SJCRH30 (cell line): ENCODE measurements at regions not wholly inside any gene's neighbourhood (a gene's known extent, or its start where the extent isn't known, plus 50 kb on each side); places are given as distances from the start of the nearest gene placed in this dataset.

Experiments used
- DNase-seq, 2 experiments: peaks; one replicate each; pipeline ENCODE4 v3.0.0-alpha.2; 2015 to 2020
- H3K27ac ChIP-seq: fragments of 250-450 bp; sonication (Bioruptor Pico); 2 replicates; pipeline ENCODE4 v1.5.1; 2020; ENCODE audit warnings: mild to moderate bottlenecking, moderate library complexity
- H3K27me3 ChIP-seq: fragments of 250-450 bp; sonication (Bioruptor Pico); 2 replicates; pipeline ENCODE4 v1.5.1; 2020; ENCODE audit warnings: mild to moderate bottlenecking, moderate library complexity
- H3K36me3 ChIP-seq: fragments of 250-450 bp; sonication (Bioruptor Pico); 2 replicates; pipeline ENCODE4 v1.5.1; 2020; ENCODE audit warnings: mild to moderate bottlenecking, moderate library complexity
- H3K4me1 ChIP-seq: fragments of 250-450 bp; sonication (Bioruptor Pico); 2 replicates; pipeline ENCODE4 v1.5.1; 2020; ENCODE audit warnings: mild to moderate bottlenecking, moderate library complexity
- H3K4me3 ChIP-seq: fragments of 250-450 bp; sonication (Bioruptor Pico); 2 replicates; pipeline ENCODE4 v1.5.1; 2020; ENCODE audit warnings: mild to moderate bottlenecking, moderate library complexity
- H3K9me3 ChIP-seq: fragments of 250-450 bp; sonication (Bioruptor Pico); replicated peaks from 2 replicates; pipeline ENCODE4 v1.5.1; 2020; ENCODE audit warnings: mild to moderate bottlenecking, moderate library complexity

GRCh38 chr16:63201851-63202250 lies 1165.6 kb upstream of the CDH8 start:
- H3K4me3 ChIP-seq: no peak overlapping the region

GRCh38 chr16:63200940-63201339 lies 1164.7 kb upstream of the CDH8 start:
- H3K4me3 ChIP-seq: no peak overlapping the region
- H3K4me1 ChIP-seq: no peaks in the 10 kb centered on the region
- no peak overlapping the region for H3K27ac ChIP-seq
- H3K9me3 ChIP-seq: no peaks in the 10 kb centered on the region
- no peak for DNase-seq
- no peaks in the 10 kb centered on the region for H3K27me3 ChIP-seq
- H3K36me3 ChIP-seq: no peaks in the 10 kb centered on the region

More at GRCh38 chr16:63201851-63202250, 1165.6 kb upstream of the CDH8 start:
- no peak overlapping the region for H3K27ac ChIP-seq
- DNase-seq: no peak
- no peaks in the 10 kb centered on the region for H3K9me3 ChIP-seq
- no peaks in the 10 kb centered on the region for H3K36me3 ChIP-seq
- no peaks in the 10 kb centered on the region for H3K27me3 ChIP-seq
- H3K4me1 ChIP-seq: no peaks in the 10 kb centered on the region

GRCh38 chr16:63195336-63195735 lies 1159.1 kb upstream of the CDH8 start:
- H3K9me3 ChIP-seq: no peaks in the 10 kb centered on the region
- no peaks in the 10 kb centered on the region for H3K36me3 ChIP-seq
- H3K27me3 ChIP-seq: no peaks in the 10 kb centered on the region
- H3K4me1 ChIP-seq: no peaks in the 10 kb centered on the region
- no peak overlapping the region for H3K4me3 ChIP-seq
- no peak for DNase-seq
- H3K27ac ChIP-seq: no peak overlapping the region

GRCh38 chr16:63192980-63193379 lies 1156.7 kb upstream of the CDH8 start:
- Histone ChIP-seq H3K9me3 (no peaks in the 10 kb centered on the region), H3K4me1 (no peaks in the 10 kb centered on the region), H3K27ac (no peak overlapping the region), H3K4me3 (no peak overlapping the region), H3K27me3 (no peaks in the 10 kb centered on the region), H3K36me3 (no peaks in the 10 kb centered on the region)
- no peak for DNase-seq

GRCh38 chr16:63188086-63188771 lies 1152.0 kb upstream of the CDH8 start:
- Histone ChIP-seq H3K27ac (no peak overlapping the region), H3K4me3 (no peak overlapping the region), H3K4me1 (no peaks in the 10 kb centered on the region), H3K36me3 (no peaks in the 10 kb centered on the region), H3K27me3 (no peaks in the 10 kb centered on the region), H3K9me3 (no peaks in the 10 kb centered on the region)
- DNase-seq: no peak

GRCh38 chr16:63187638-63188037 lies 1151.4 kb upstream of the CDH8 start:
- H3K9me3 ChIP-seq: no peaks in the 10 kb centered on the region
- no peak for DNase-seq
- H3K4me1 ChIP-seq: no peaks in the 10 kb centered on the region
- H3K27ac ChIP-seq: no peak overlapping the region
- H3K36me3 ChIP-seq: no peaks in the 10 kb centered on the region
- H3K4me3 ChIP-seq: no peak overlapping the region
- H3K27me3 ChIP-seq: no peaks in the 10 kb centered on the region

- Histone ChIP-seq H3K36me3 (no peaks in the 10 kb centered on the region), H3K9me3 (no peaks in the 10 kb centered on the region), H3K27me3 (no peaks in the 10 kb centered on the region), H3K4me3 (no peak overlapping the region), H3K4me1 (no peaks in the 10 kb centered on the region), H3K27ac (no peak overlapping the region)
- no peak for DNase-seq
Observed at GRCh38 chr16:63185235-63185780, 1149.1 kb upstream of the CDH8 start.

GRCh38 chr16:63183743-63184142 lies 1147.5 kb upstream of the CDH8 start:
- H3K4me3 ChIP-seq: no peak overlapping the region
- no peaks in the 10 kb centered on the region for H3K9me3 ChIP-seq
- H3K4me1 ChIP-seq: no peaks in the 10 kb centered on the region
- H3K36me3 ChIP-seq: no peaks in the 10 kb centered on the region
- no peak overlapping the region for H3K27ac ChIP-seq
- no peaks in the 10 kb centered on the region for H3K27me3 ChIP-seq
- DNase-seq: no peak

- Histone ChIP-seq H3K27me3 (no peaks in the 10 kb centered on the region), H3K4me3 (no peak overlapping the region), H3K27ac (no peak overlapping the region), H3K36me3 (no peaks in the 10 kb centered on the region), H3K9me3 (no peaks in the 10 kb centered on the region), H3K4me1 (0 out of 2 replicates have a peak, but pooled peaks cover 4% of the 10 kb centered on the region)
- DNase-seq: no peak
Observed at GRCh38 chr16:63175313-63175712, 1139.1 kb upstream of the CDH8 start.

GRCh38 chr16:63174801-63175200 lies 1138.6 kb upstream of the CDH8 start:
- Histone ChIP-seq H3K36me3 (no peaks in the 10 kb centered on the region), H3K9me3 (no peaks in the 10 kb centered on the region), H3K27me3 (no peaks in the 10 kb centered on the region), H3K4me1 (0 out of 2 replicates have a peak, but pooled peaks cover 4% of the 10 kb centered on the region), H3K4me3 (no peak overlapping the region), H3K27ac (no peak overlapping the region)
- no peak for DNase-seq

GRCh38 chr16:63171545-63171944 lies 1135.3 kb upstream of the CDH8 start:
- H3K27ac ChIP-seq: no peak overlapping the region
- no peak overlapping the region for H3K4me3 ChIP-seq
- H3K27me3 ChIP-seq: no peaks in the 10 kb centered on the region
- no peaks in the 10 kb centered on the region for H3K36me3 ChIP-seq
- DNase-seq: no peak
- no peaks in the 10 kb centered on the region for H3K9me3 ChIP-seq
- H3K4me1 ChIP-seq: 0 out of 2 replicates have a peak, but pooled peaks cover 4% of the 10 kb centered on the region

GRCh38 chr16:63169100-63169499 lies 1132.9 kb upstream of the CDH8 start:
- DNase-seq: no peak
- Histone ChIP-seq H3K36me3 (no peaks in the 10 kb centered on the region), H3K4me1 (0 out of 2 replicates have a peak, but pooled peaks cover 4% of the 10 kb centered on the region), H3K9me3 (no peaks in the 10 kb centered on the region), H3K27me3 (no peaks in the 10 kb centered on the region), H3K4me3 (no peak overlapping the region), H3K27ac (no peak overlapping the region)

GRCh38 chr16:63157818-63158217 lies 1121.6 kb upstream of the CDH8 start:
- no peaks in the 10 kb centered on the region for H3K9me3 ChIP-seq
- no peaks in the 10 kb centered on the region for H3K36me3 ChIP-seq
- H3K27me3 ChIP-seq: no peaks in the 10 kb centered on the region
- DNase-seq: no peak
- H3K4me1 ChIP-seq: no peaks in the 10 kb centered on the region
- no peak overlapping the region for H3K4me3 ChIP-seq
- no peak overlapping the region for H3K27ac ChIP-seq

GRCh38 chr16:63146251-63146650 lies 1110.0 kb upstream of the CDH8 start:
- Histone ChIP-seq H3K4me1 (no peaks in the 10 kb centered on the region), H3K9me3 (no peaks in the 10 kb centered on the region), H3K4me3 (no peak overlapping the region), H3K27me3 (no peaks in the 10 kb centered on the region), H3K36me3 (no peaks in the 10 kb centered on the region), H3K27ac (no peak overlapping the region)
- no peak for DNase-seq

- Histone ChIP-seq H3K9me3 (no peaks in the 10 kb centered on the region), H3K4me1 (no peaks in the 10 kb centered on the region), H3K27ac (no peak overlapping the region), H3K4me3 (no peak overlapping the region), H3K36me3 (no peaks in the 10 kb centered on the region), H3K27me3 (no peaks in the 10 kb centered on the region)
- no peak for DNase-seq
Observed at GRCh38 chr16:63145411-63145810, 1109.2 kb upstream of the CDH8 start.

- Histone ChIP-seq H3K4me1 (no peaks in the 10 kb centered on the region), H3K9me3 (no peaks in the 10 kb centered on the region), H3K27me3 (0 out of 2 replicates have a peak, but pooled peaks cover 5% of the 10 kb centered on the region), H3K36me3 (no peaks in the 10 kb centered on the region), H3K4me3 (no peak overlapping the region), H3K27ac (no peak overlapping the region)
- DNase-seq: no peak
Observed at GRCh38 chr16:63135069-63135468, 1098.8 kb upstream of the CDH8 start.
